ENCODE measurements at regions not wholly inside any gene's neighbourhood (a gene's known extent, or its start where the extent isn't known, plus 50 kb on each side); places are given as distances from the start of the nearest gene placed in this dataset.

- no peak for TF ChIP-seq EZH2 (IDR thresholded peaks at IDR 0.05)
- no peak for TF ChIP-seq POLR2AphosphoS5 (IDR thresholded peaks at IDR 0.05; ENCODE audit: borderline replicate concordance, low read depth, low read length)
Measured at GRCh38 chr2:153802671-153803070, 69.1 kb upstream of the GALNT13 start.

All from SK-N-MC (cell line).